ENCODE measurements at regions not wholly inside any gene's neighbourhood (a gene's known extent, or its start where the extent isn't known, plus 50 kb on each side); places are given as distances from the start of the nearest gene placed in this dataset.

DNA sequence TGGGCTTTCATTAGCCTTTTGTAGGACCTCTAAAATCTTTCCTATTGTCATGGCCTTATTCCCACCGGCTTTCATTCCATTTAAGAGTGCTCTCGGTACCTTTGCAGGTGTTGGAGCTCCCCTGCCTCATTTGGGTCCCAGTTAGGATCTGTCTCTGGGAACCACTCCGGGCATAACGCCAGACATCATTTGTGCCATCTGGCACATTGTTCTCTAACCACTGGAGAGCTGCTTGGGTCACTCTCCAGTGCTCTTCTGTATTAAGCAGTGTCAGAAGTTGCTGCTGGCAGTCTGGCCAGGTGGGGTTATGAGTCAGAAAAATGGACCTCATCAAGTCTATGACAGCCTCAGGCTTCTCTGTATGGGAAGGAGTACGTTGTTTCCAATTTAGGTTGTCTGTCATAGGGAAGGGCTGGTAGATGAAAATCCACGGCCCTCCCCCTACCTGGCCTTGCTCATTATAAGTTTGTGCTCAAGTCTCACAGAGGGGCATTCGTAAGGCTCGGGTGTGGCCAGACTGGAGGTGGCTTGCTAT lies 62.9 kb upstream of the MOCS1 start:
- peaks cover 0 to 8% (median 0%) of the 10 kb centered on the region in 3 donors for H3K9me3 ChIP-seq (ENCODE audit: control insufficient read depth in 3 of 3, low read length in 3 of 3)
- H3K9ac ChIP-seq (ENCODE audit: low read depth in 1 of 3, low read length in 3 of 3) = no peak overlapping the region
- H3K36me3 ChIP-seq (ENCODE audit: control insufficient read depth in 3 of 3, insufficient read depth in 3 of 3, low read length in 3 of 3) = no peaks in the 10 kb centered on the region
- H3K4me3 ChIP-seq (ENCODE audit: low read length in 3 of 3) = no peak overlapping the region
- H3K27me3 ChIP-seq (ENCODE audit: control insufficient read depth in 3 of 3, insufficient read depth in 3 of 3, low read length in 3 of 3) = no peaks in the 10 kb centered on the region
- no peaks in the 10 kb centered on the region for H3K4me1 ChIP-seq (ENCODE audit: control insufficient read depth in 3 of 3, insufficient read depth in 3 of 3, low read length in 3 of 3)
- H3K27ac ChIP-seq (ENCODE audit: low read depth, low read length) = no peak overlapping the region

DNA sequence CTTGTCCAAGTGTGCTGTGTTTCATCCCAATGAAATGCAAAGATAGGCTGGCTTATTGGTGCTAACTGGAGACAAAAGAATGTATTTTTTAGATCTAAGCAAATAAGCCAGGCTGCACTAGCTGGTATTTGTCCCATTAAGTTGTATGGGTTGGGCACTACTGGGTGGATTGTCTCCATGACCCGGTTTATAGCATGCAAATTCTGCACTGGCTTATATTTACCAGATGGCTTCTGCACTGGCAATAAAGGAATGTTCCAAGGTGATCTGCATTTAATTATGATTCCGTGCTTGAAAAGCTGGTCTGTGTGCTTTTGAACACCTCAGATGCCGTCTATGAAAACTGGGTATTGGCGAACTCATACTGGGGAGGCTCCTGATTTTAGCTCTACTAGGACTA lies 61.4 kb upstream of the MOCS1 start:
- Histone ChIP-seq H3K4me1 (ENCODE audit: control insufficient read depth in 3 of 3, insufficient read depth in 3 of 3, low read length in 3 of 3) (no peaks in the 10 kb centered on the region), H3K9ac (ENCODE audit: low read depth in 1 of 3, low read length in 3 of 3) (no peak overlapping the region), H3K4me3 (ENCODE audit: low read length in 3 of 3) (no peak overlapping the region), H3K36me3 (ENCODE audit: control insufficient read depth in 3 of 3, insufficient read depth in 3 of 3, low read length in 3 of 3) (no peaks in the 10 kb centered on the region), H3K9me3 (ENCODE audit: control insufficient read depth in 3 of 3, low read length in 3 of 3) (peaks cover 0 to 8% (median 0%) of the 10 kb centered on the region in 3 donors), H3K27ac (ENCODE audit: low read depth, low read length) (no peak overlapping the region), H3K27me3 (ENCODE audit: control insufficient read depth in 3 of 3, insufficient read depth in 3 of 3, low read length in 3 of 3) (no peaks in the 10 kb centered on the region)

DNA sequence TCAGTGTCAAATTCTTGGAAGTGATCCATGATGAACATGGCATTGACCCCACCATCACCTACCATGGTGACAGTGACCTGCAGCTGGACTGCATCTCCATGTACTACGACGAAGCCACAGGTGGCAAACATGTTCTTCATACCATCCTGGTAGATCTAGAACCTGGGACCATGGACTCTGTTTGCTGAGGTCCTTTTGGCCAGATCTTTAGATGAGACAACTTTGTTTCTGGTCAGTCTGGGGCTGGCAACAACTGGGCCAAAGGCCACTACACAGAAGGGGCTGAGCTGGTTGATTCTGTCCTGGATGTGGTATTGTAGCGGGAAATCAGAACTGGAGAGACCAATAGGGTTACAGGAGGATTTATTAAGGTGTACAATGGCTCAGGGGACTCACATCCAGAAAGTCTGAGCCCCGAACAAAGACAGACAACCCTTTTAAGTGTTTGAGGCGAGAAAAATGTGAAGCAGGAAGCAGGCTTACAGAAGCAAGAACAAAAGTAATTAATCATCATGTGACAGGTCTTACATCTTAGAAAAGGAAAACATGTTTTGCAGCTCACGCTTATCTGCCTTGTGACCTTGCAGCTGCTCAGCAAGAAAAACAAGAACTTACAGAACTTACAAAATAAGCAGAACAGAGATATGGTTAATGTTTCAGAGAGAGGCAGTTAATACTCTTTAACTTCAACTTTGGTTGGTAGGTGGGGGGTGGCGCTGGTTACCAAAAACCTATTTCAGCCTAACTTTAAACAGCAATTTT lies 58.8 kb upstream of the MOCS1 start:
- no peak overlapping the region for H3K27ac ChIP-seq (ENCODE audit: low read depth, low read length)
- peaks cover 0 to 4% (median 0%) of the 10 kb centered on the region in 3 donors for H3K9me3 ChIP-seq (ENCODE audit: control insufficient read depth in 3 of 3, low read length in 3 of 3)
- H3K4me3 ChIP-seq (ENCODE audit: low read length in 3 of 3) = no peak overlapping the region
- no peaks in the 10 kb centered on the region for H3K36me3 ChIP-seq (ENCODE audit: control insufficient read depth in 3 of 3, insufficient read depth in 3 of 3, low read length in 3 of 3)
- no peaks in the 10 kb centered on the region for H3K27me3 ChIP-seq (ENCODE audit: control insufficient read depth in 3 of 3, insufficient read depth in 3 of 3, low read length in 3 of 3)
- H3K4me1 ChIP-seq (ENCODE audit: control insufficient read depth in 3 of 3, insufficient read depth in 3 of 3, low read length in 3 of 3) = no peaks in the 10 kb centered on the region
- H3K9ac ChIP-seq (ENCODE audit: low read depth in 1 of 3, low read length in 3 of 3) = no peak overlapping the region

Measured in skeletal muscle tissue (tissue), 3 donors.